ENCODE measurements at regions not wholly inside any gene's neighbourhood (a gene's known extent, or its start where the extent isn't known, plus 50 kb on each side); places are given as distances from the start of the nearest gene placed in this dataset.

- no peak overlapping the region for H3K27ac ChIP-seq
- no peak for DNase-seq
- in situ Hi-C loops (cut with HindIII; ENCODE audit: low pct_ligation_motif_present, low sequenced_read_pairs), result no loop called here
- no peak overlapping the region for H3K4me3 ChIP-seq (ENCODE audit: low read depth, low read length)
- TF ChIP-seq CTCF (IDR thresholded peaks at IDR 0.05; ENCODE audit: low read depth, low read length, missing control alignments), result no peak
- no peaks in the 10 kb centered on the region for H3K36me3 ChIP-seq (replicated peaks)
- no peaks in the 10 kb centered on the region for H3K27me3 ChIP-seq (replicated peaks)
These were observed 113.6 kb downstream of the IRX1 start for GRCh38 chr5:3709068-3709716.

GRCh38 chr5:3709717-3710348 lies 114.2 kb downstream of the IRX1 start:
- in situ Hi-C loops (cut with HindIII; ENCODE audit: low pct_ligation_motif_present, low sequenced_read_pairs), result no loop called here
- no peak overlapping the region for H3K4me3 ChIP-seq (ENCODE audit: low read depth, low read length)
- H3K36me3 ChIP-seq (replicated peaks), result no peaks in the 10 kb centered on the region
- no peaks in the 10 kb centered on the region for H3K27me3 ChIP-seq (replicated peaks)
- no peak overlapping the region for H3K27ac ChIP-seq
- no peak for TF ChIP-seq CTCF (IDR thresholded peaks at IDR 0.05; ENCODE audit: low read depth, low read length, missing control alignments)
- no peak for DNase-seq

- no peak for DNase-seq
- no peaks in the 10 kb centered on the region for H3K36me3 ChIP-seq (replicated peaks)
- H3K27ac ChIP-seq, result no peak overlapping the region
- in situ Hi-C loops (cut with HindIII; ENCODE audit: low pct_ligation_motif_present, low sequenced_read_pairs), result no loop called here
- no peaks in the 10 kb centered on the region for H3K27me3 ChIP-seq (replicated peaks)
- no peak for TF ChIP-seq CTCF (IDR thresholded peaks at IDR 0.05; ENCODE audit: low read depth, low read length, missing control alignments)
- H3K4me3 ChIP-seq (ENCODE audit: low read depth, low read length), result no peak overlapping the region
These were observed 119.4 kb downstream of the IRX1 start for GRCh38 chr5:3715062-3715461.

- in situ Hi-C loops (cut with HindIII; ENCODE audit: low pct_ligation_motif_present, low sequenced_read_pairs), result no loop called here
These were observed 134.0 kb downstream of the IRX1 start for GRCh38 chr5:3729631-3730030.

GRCh38 chr5:3734632-3735031 lies 139.0 kb downstream of the IRX1 start:
- in situ Hi-C loops (cut with HindIII; ENCODE audit: low pct_ligation_motif_present, low sequenced_read_pairs), result no loop called here
- no peak for DNase-seq
- no peak for TF ChIP-seq CTCF (IDR thresholded peaks at IDR 0.05; ENCODE audit: low read depth, low read length, missing control alignments)
- no peaks in the 10 kb centered on the region for H3K27me3 ChIP-seq (replicated peaks)
- H3K36me3 ChIP-seq (replicated peaks), result no peaks in the 10 kb centered on the region
- no peak overlapping the region for H3K27ac ChIP-seq
- H3K4me3 ChIP-seq (ENCODE audit: low read depth, low read length), result no peak overlapping the region

More at GRCh38 chr5:3729631-3730030, 134.0 kb downstream of the IRX1 start:
- no peak for TF ChIP-seq CTCF (IDR thresholded peaks at IDR 0.05; ENCODE audit: low read depth, low read length, missing control alignments)
- no peak for DNase-seq
- Histone ChIP-seq H3K4me3 (ENCODE audit: low read depth, low read length) (no peak overlapping the region), H3K27me3 (replicated peaks) (no peaks in the 10 kb centered on the region), H3K36me3 (replicated peaks) (no peaks in the 10 kb centered on the region), H3K27ac (no peak overlapping the region)
